Renal cortical epithelial cell (primary cell): ENCODE measurements at regions not wholly inside any gene's neighbourhood (a gene's known extent, or its start where the extent isn't known, plus 50 kb on each side); places are given as distances from the start of the nearest gene placed in this dataset.

Experiments used
- DNase-seq: peaks from one replicate; pipeline ENCODE4 v3.0.0-alpha.2; 2011; ENCODE audit warnings: low read depth

DNA sequence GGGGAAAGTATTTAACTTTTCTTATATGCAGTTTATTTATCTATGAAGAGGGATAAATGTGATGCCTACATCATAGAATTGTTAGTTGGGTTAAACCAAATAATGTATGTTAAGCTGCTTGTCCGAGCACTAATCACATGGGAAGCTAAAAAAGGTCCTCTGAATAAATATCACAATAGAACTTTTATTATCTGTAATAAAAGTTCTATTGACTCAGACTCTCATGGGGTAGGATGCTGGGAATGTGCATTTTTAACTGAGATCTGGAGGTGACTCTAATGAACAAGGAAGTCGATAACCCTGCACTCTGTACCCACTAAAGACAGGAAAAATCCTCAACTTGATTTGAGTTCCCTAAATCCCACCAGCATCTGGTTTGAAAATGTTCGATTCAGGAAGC lies 205.9 kb upstream of the IL12B start:
- no peak for DNase-seq

GRCh38 chr5:159536646-159537045 lies 206.4 kb upstream of the IL12B start:
- peak; percentile 29 for DNase-seq

GRCh38 chr5:159539678-159540077 lies 209.4 kb upstream of the IL12B start:
- DNase-seq = no peak

DNA sequence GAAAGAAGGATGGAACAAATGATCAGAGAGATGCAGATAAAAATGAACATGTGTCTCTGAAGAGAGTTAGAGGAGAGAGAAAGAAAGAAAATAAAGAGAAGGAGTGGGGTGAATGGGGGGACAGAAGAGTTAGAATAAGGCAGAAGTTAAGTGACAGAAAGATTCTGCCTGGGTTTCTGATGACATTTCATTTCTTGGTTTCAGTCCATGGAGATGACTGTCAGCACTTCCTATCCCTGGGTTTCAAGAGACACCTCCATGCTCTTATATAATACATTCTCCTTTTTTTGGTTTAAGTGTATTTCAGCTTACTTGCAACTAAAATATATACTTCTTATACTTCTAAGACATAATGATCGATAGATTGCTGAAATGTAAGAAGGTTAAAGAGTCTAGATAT lies 213.0 kb upstream of the IL12B start:
- no peak for DNase-seq

- no peak for DNase-seq
Measured at GRCh38 chr5:159545156-159545555, 214.9 kb upstream of the IL12B start.

DNA sequence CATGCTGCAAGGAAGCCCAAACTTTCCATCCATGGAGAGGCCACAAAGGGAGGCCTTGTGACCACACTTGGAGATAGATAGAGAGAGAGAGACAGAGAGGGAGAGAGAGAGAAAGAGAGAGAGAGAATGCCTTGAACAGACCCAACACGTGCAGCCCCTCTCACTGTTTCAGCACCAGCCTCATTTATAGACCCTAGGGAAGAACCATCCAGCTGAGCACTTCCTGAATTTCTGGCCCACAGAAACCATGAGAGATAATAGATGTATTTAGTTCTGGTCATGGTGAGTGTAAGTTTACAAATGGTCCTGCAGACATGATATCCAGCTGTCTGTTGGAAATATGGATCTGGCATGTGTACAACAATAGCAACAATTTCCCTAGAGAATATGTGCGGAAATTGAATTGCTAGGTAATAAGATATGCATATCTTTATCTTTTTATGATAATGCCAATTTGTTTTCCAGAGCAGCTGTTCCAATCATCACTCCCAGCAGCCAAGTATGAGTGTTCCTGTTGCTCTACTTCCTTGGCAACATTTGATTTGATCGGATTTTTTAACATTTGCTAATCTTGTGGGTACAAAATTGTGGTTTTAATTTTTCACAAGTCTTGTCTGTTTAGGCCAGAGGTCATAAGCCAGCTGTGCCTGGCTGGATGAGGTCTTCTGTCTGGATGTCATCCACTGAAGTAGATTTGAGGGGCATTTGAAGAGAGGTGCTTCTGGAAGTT lies 217.3 kb upstream of the IL12B start:
- no peak for DNase-seq

GRCh38 chr5:159548517-159548916 lies 218.2 kb upstream of the IL12B start:
- no peak for DNase-seq

- DNase-seq = no peak
Measured at GRCh38 chr5:159549046-159549445, 218.8 kb upstream of the IL12B start.

DNA sequence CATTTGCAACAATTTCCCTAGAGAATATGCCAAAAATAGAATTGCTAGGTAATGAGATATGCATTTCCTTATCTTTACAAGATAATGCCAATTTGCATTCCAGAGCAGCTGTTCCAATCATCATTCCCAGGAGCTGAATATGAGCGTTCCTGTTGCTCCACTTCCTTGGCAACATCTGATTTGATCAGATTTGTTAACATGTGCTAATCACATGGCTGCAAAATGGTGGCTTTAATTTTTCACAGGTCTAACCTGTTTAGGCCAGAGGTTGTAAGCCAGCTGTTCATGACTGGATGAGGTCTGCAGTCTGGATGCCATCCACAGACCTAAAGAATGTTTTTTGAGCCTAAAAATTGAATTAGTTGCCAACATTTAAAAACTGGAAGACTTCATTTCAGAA lies 220.7 kb upstream of the IL12B start:
- DNase-seq = no peak

GRCh38 chr5:159552751-159553150 lies 222.5 kb upstream of the IL12B start:
- peak; percentile 66 for DNase-seq

DNA sequence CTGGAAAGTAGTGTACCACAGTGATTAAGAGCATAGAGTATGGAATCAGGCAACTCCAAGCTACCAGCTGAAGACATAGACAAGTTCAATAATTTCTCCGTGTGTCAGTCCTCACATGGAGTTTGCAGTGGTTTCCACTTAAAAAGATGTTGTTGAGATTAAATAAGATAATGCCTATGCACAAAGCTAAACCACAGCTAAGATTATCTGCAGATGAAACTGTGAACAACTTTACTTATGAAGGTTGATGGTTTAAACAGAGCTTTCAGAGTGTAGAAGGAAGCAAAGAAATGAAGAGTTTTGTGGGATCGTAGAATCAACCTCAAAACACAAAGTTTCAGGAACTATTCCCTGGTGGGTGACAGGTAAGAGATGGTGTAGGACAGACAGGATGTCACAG lies 223.5 kb upstream of the IL12B start:
- DNase-seq = no peak

GRCh38 chr5:159555084-159555483 lies 224.8 kb upstream of the IL12B start:
- DNase-seq = no peak

- DNase-seq = no peak
Measured at GRCh38 chr5:159559337-159559736, 229.1 kb upstream of the IL12B start.

GRCh38 chr5:159560088-159560487 lies 229.8 kb upstream of the IL12B start:
- no peak for DNase-seq

DNA sequence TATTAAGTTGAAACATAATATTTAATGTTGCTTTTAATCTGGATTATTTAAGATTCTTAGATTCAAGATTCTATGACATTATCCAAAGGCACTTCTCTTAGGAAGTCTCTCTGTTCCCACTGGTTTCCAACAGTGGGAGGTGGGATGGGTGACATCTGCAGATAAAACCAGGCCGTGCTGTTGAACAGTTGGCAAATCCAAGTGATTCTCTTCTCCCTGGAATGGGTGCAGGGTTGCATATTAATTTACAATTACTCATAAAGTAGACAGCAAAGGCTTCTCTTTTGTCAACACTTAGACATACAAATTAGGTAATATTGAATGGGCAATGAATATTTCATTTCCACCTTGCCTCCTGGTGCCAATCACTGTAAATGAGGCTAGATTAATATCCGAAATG lies 233.7 kb upstream of the IL12B start:
- no peak for DNase-seq

DNA sequence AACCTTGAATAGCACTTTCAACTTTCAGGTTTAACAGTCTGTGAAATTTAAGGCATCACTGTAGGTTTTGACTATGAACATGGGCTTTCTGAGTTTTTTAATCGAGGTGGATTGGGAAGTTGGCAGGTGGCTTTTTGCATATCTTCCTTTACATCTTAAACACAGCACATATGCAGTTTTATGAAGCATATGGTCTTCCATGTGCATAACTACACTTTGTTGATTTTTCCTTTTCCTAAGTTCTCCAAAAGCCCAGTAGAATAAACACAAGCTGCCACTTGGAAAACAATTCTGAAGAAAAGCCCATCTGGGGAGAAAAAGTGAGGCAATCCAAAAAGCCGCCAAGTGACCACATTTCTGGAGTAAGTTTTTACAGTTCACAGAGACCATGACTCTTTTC lies 236.5 kb upstream of the IL12B start:
- no peak for DNase-seq

DNA sequence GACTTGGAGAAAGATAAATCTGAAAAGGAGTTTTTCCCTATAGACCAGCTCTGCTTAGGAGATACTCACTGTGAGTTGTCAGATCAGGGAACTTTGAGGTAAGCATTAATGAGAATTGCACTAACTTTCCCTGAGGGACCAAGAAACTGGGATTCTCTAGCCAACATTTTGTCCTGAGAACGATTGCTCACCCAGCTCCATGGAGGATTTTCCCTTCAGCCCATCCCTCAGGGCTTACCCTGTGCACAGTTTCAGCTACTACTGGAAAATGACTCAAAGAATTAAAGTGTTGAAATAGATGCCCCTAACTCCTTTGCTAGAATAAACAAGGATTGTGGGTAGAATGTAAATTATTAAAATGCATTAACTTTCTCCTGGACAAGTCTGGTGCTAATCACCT lies 237.2 kb upstream of the IL12B start:
- peak; percentile 81 for DNase-seq

GRCh38 chr5:159571501-159572244 lies 241.4 kb upstream of the IL12B start:
- peak; percentile 42 for DNase-seq

- DNase-seq = peak; percentile 14
Measured at GRCh38 chr5:159576902-159577301, 246.6 kb upstream of the IL12B start.

- peak; percentile 100 for DNase-seq
Measured at GRCh38 chr5:159581502-159582249, 251.4 kb upstream of the IL12B start.

GRCh38 chr5:159582756-159583541 lies 252.7 kb upstream of the IL12B start:
- peak; percentile 69 for DNase-seq

DNA sequence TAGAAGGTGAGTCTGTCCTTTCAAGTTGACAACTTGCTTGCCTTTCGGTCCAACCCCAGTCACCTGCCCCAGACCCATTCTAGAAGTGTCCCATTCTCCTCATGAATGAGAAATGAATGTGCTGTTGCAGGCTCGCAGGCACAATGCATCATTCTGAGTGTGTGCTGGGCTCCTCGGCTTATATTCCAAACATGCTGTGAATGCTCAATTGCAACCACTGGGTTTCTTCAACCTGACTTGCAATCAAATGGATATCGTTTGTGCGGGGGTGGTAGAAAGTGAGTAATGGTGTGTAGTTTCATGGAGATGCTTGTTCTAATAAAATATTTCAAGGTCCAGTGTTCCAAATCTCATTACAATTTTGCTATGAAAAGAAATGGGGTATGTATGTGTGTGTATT lies 256.6 kb upstream of the IL12B start:
- no peak for DNase-seq
